ENCODE measurements at regions not wholly inside any gene's neighbourhood (a gene's known extent, or its start where the extent isn't known, plus 50 kb on each side); places are given as distances from the start of the nearest gene placed in this dataset.
"Not testable (repeated sequence)": the region's sequence is repeated elsewhere in the genome, so short reads cannot be mapped to it uniquely, and the experiment has no call there.

DNA sequence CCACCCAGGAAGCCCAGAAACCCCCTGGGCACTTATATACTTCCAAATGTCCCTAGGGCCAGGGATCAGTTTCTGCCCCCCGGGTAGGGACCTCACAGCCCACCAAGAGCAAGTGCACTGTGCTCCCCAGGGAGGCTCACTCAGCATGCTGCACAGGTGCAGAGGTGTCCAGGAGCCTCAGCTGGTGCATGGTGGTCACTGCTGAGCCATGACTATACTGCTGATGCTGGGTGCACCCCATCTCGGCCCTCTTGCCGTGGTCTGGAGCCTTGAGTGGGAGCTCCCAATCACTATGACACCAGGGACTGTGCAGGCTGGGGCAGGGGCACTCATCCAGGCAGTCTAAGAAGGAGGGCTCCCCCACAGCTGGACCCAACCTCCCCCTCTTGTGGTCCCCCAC lies 617.8 kb upstream of the RAB6C start:
- DNase-seq = no peak

DNA sequence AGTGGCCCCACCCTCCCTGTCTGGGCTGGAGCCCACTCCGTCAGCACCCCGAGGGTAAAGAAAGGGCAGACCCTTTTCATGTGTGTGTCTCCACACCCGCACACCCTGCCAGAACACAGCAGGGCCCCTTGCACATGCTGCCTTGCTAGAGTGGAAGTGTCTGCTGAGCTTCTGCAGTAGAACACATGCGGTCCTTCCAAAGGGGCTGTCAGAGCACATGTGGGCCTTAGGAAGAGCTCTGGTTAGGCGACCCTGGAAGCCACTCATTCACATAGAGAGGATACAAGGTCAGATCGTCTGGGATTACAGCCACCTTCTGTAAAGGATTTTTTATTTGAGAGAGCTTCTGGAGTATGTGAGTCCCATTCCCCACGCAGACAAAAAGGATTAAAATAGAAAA lies 613.2 kb upstream of the RAB6C start:
- DNase-seq = no peak

DNA sequence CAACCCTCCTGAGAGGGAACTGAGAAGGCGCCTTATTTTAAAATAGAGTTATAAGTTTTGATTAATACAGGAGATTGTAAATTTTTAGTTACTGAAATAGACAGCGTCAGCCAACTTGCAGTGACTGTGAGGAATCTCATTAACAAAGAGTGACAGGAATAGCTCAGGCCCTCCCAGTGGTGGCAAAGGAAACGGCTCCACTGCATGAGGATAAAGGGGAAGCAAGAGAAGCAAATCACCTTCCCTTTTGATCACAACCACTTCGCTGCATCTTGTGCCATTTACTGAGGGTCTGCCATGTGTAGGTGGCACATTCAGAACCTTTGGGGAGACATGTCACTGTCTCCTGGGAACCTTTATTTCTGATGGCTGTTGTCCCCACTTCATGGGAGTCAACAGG lies 612.4 kb upstream of the RAB6C start:
- no peak for DNase-seq

DNA sequence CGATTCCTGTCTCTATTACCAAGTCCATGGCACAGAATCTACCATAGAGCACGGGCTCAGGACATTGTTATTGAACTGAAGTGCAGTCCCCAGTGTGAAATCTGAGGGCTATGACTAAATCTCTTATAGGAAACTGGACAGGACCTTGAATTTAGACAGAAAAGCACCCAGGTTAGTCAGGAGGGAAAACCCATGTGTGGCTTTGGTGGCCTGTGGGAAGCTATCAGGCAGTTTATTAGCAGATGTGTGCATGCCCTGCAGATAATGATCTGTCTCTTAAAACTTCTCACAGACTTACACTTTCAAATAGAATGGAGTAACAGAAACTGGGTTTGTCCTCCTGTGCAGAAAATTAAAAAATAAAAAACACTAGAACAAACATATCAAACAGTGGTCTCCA lies 610.0 kb upstream of the RAB6C start:
- DNase-seq = no peak

DNA sequence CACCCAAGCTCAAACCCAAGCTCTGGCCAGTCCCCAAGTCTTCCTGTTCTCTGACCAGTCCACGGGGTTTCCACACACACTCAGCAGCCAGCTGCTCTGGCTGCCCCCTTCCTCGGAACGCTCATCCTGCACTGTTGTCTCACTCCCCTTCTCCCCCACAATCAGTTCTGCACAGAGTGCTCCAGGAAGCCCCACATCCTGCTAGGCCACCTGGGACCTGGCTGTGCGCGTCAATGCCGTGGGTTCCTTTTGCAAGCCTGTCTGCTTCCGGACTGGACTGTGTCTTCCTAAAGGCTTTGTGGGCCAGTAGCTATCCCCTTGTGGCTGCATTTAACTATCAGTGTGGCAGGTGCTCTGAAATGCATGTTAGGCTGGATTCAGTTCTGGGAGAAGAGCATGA lies 605.0 kb upstream of the RAB6C start:
- DNase-seq = no peak

DNA sequence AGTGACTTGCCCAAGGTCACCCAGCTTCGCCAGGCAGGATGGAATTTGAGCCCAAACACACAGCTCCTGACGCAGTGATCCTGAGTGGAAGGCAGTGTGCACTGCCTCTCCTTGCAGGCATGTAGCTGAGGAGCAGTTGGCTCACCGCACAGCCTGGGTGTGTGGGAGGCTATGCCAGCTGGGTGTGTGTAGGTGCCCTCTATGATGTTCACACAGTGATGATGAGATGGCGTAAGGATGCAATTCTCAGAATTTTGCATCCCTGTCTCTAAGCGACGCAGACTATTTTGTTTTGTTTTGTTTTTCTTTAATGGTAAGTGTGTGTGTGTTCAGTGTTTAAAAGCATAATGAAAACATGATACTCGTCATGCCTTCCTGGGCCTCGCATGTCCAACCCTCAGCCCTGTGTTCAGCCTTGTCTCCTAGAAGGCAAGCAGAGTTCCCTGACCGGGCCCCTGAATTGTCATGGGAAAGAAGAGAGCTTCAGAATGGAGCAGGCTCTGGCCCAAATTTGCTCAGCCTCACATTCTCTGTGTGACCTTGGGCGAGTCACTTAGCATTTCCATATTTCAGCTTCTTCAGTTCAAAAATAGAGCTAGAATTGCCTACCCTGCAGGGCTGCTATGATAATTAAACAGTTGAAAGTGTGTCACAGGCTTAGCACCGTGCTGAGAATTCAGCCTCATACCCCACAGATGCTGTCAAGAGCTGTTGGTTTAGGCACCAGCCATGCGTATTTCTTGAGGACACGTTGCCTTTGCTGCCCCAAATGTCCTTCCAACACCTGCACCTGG lies 603.6 kb upstream of the RAB6C start:
- DNase-seq = no peak

DNA sequence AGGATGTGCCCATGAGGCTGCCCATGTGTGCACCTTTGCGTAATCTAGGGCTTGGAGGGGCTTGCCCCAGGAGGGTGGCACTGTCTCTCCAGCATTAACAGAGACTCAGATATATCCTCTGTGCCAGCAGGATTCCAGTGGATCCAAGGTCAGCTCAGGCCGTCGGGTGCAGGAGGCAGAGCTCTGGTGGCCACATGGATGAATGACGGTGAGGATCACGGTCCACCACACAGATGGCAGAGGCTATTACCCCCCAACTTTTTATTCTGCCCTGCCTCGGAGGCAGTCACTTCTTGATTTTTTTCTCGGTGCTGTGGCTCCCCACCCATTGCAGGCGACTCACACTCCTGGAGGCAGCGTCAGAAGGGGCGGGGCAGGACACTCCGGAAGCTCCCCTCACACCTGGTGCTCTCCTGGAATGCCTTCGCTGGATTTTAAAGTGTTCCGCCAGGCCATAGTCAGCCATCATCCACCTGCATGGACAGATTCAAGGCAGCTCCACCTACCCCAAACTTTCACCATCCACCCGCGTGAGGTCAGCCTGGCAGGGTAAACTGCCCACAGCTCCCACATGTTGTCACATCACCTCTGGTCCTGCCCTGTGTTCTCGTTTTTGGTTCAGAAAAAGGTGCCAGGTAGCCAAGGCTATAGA lies 602.9 kb upstream of the RAB6C start:
- DNase-seq = no peak

DNA sequence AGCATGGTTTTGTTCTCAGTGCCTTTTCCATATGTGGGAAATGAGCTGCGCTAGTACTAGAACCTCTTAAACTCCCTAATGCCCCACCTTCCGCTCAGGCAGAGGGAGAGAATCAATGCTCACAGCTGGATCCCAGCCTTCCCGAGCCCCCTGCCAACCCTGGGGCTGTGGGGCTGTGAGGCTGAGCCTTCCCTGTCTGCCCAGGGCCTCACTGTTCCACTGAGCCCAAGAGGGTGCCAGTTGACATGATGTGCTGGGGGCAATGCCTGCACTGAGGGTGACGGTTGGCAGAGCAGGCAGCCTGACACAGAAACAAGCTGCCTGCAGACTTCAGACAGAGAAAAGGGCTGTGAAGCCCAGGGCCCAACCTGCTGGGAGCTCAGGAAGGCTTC lies 602.4 kb upstream of the RAB6C start:
- no peak for DNase-seq

DNA sequence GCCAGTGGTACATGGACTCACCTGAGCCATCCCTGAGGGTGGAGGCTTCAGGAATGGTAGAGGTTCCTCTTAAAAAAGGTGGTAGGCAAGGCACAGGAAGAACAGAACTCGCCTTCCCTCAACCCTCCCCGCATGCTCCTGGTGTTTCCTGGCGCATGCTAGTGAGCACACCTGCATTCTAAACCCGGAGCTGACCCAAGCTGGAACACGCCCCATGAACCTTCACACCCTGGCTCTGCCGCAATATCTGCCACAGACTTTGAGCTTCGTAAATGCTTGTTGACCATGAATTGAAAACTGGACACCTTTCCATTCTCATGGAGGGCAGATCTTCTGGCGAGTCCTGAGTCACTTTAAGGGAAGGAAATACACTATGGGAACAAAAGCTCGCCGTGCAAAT lies 601.3 kb upstream of the RAB6C start:
- no peak for DNase-seq

DNA sequence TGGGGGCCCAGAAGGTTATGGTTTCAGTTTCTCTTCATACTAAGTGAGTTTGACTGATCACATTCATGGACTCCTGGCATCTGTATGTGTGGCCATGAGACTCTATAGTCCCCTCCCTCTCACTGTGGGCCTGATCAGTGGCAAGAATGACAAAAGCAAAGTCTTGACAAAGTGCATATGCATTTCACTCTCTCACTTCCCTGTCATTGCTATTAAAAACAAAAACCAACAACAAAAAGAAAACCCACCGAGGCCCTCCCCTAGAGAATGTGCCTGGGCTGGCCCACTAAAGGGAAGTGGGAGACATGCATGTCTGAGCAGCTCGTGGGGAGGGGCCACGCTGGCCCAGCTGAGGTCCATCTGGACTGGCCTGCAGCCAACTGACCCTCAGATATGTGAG lies 600.1 kb upstream of the RAB6C start:
- DNase-seq = no peak

DNA sequence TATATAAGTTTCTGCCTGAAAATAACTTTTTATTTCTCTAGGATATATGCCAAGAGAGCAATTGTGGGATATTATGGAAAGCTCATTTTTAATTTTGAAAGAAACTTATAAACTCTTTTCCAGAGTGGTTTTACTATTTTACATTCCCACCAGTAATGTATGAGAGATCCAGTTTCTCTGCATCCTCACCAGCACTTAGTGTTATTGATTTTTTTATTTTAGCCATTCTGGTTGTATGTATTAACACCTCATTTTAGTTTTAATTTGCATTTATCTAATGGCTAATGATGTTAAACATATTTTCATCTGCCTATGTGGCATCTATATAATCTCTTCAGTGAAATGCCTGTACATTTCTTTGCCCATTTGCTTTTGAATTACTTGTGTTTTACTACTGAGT lies 597.7 kb upstream of the RAB6C start:
- no peak for DNase-seq

DNA sequence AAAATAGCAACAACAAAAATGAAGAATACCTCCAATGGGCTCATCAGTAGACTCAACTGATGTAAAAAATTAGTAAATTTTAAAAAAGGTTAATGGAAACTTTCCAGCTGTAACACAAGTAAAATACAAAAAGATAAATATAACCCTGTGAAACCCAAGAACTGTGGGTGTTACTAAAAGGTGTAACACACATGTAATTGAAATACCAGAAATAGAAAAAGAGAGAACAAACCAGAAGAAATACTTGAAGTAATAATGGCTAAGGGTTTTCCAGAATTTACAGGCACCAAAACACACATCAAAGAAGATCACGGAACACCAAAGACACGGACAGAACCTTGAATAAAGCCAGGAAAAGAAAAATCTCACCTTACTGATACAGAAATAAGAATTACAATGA lies 590.6 kb upstream of the RAB6C start:
- no peak for DNase-seq

DNA sequence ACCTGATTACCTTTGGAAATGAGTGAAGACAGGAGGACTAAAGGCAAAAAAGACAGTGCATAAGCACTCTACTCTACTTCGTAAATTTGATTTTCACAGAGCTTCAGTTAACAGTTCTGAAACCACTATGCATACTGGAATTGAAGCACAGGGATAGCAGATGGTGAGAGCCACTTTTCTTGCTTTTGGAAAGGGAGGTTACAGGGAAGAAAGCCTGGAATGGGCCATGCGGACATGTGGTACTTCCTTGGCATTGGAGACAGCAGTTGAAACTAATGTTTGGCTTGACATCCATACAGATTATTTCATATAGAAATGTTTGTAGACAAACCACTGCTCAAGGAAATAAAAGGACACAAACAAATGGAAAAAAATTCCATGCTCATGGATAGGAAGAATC lies 585.6 kb upstream of the RAB6C start:
- DNase-seq = no peak

DNA sequence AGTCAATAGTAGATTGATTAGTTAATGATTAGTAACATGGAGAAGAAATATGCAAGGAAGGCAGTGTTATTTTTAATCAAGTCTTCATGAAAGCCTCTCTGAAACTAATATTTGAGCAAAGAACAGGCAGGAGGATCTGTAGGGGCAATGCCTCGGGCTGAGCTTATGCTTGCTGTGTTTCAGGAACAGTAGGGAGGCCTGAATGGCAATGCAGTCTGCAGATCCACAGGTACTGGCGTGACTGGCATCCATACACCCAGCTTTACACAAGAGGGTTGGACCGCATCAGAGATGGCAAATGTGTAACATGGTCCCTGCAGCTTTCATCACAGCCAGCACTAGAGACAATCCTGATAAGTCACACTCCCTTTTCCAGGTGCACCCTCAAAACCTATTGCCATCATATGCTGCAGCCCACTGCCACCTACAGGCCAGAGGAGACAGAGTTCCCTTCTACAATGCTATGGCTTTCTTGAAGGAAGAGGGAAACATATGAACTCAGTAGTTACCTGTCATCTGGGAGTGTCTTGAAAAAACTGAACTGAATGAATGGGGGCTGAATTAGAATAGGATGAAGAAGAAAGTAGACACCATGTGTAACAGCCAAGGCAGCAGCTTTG lies 582.4 kb upstream of the RAB6C start:
- no peak for DNase-seq

DNA sequence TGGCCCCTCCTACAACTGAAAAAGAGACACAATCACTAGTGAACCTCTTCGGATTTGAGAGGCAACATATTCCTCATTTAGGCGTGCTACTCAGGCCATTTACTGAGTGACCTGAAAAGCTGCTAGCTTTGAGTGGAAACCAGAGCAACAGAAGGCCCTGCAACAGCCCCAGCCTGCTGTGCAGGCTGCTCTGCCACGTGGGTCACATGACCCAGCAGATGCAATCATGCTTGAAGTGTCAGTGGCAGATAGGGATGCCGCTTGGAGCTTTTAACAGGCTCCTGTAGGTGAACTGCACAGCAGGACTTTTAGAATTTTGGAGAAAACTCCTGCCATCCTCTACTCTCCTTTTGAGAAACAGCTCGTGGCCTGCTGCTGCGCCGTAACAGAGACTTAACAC lies 578.6 kb upstream of the RAB6C start:
- DNase-seq = no peak

DNA sequence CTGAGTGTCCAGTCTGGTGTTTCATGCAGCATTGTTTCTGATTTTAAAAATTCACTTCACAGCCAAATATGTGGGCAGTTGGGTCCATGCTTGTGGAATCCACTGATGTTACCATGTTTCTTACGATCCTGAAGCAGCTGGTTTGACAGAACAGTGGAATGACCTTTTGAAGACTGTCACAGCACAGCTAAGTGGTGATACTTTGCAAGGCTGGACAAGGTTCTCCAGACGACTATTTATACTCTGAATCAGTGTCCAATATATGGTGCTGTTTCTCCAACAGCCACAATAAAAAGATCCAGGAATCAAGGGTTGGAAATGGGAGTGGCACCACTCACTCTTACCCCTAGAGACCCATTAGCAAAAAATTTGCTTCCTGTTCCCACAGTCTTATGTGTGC lies 577.4 kb upstream of the RAB6C start:
- no peak for DNase-seq

DNA sequence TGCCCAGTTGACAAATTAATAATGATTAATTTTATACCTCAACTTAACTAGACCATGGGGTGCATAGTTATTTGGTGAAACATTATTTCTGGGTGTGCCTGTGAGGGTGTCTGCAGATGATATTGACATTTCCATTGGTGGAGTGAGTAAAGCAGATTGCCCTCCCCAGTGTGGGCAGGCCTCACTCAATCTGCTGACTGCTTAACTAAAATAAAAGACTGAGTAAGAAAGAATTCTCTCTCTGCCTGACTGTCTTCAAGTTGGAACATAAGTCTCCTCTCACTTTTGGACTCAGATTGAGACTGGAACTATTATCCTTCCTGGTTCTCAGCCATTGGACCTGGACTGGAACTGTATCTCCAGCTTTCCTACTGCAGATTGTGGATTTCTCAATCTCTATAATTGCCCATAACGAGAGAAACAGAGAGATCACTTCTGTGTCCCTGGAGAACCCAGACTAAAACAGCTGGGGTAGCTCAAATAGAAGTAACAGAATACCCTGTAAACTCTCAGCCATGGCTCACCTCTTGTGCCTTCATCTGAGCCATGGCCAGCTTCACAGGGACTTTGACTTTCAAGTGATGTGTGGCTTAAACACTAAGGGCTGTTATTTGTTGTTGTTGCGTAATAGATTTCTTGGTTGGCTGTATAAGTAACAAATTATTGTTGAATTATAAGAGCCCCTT lies 575.3 kb upstream of the RAB6C start:
- DNase-seq = no peak

DNA sequence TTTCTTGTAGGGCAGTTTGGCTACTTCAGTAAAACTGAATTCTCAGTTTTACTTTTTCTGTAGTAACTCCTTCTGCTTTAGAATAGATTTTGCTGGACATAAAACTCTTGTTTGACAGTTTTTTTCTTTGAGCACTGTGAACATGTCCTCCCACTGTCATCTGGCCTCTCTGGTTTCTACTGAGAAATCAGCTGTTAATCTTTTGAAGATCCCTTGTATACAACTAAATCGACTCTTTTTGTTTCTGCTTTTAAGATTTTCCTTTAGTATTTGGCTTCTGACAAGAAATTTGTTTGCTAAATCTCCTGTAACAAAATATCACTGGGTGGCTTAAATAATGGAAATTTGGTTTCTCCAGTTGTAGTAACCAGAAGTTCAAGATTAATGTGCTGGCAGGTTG lies 570.9 kb upstream of the RAB6C start:
- DNase-seq = no peak

DNA sequence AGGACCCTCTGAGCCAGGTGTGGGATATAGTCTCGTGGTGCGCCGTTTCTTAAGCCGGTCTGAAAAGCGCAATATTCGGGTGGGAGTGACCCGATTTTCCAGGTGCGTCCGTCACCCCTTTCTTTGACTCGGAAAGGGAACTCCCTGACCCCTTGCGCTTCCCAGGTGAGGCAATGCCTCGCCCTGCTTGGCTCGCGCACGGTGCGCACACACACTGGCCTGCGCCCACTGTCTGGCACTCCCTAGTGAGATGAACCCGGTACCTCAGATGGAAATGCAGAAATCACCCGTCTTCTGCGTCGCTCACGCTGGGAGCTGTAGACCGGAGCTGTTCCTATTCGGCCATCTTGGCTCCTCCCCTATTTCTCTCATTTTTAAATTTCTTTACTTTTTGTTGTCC lies 562.4 kb upstream of the RAB6C start:
- not testable (repeated sequence) for DNase-seq

DNA sequence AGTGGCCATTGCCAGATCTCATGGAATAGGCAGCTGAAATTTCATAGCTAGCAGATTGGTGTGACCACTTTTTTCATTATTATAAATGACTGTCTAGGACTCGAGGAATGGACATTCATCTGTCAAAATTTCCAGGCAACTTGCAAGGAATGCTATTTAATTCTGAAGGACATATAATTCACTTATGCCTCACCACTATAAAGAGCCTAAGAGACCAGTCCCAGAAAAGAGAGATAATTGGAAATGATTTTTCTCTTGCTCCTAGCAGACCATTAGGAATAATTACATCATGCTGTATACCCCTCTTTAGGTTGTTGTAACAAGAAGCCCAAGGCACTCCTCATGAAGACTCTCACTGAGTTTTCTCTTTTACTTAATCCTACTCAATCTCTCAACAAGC lies 557.4 kb upstream of the RAB6C start:
- no peak for DNase-seq

DNA sequence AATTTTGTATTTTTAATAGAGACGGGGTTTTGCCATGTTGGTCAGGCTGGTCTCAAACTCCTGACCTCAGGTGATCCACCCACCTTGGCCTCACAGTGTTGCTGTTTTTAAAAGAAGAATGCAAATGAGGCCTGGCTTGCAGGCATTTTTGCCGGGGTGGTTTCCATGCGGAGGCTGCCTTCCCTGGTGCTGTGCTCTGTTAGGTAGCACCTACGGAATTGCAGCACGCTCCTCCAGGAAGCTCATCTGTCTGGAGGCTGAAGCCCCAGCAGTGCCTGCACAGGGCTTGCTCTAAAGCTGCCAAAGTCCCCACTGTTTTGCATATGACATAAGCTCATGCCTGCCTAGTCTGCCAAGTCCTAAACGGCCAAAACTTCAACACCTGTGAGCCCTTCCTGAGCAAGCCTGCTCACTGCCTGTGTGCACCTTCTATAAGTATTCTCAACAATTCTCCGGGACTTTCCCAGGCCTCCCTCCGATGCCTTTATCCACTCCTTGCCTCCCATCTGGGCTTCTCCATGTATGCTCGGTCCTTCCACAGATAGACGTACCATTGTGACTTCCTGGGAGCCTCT lies 551.3 kb upstream of the RAB6C start:
- no peak for DNase-seq

DNA sequence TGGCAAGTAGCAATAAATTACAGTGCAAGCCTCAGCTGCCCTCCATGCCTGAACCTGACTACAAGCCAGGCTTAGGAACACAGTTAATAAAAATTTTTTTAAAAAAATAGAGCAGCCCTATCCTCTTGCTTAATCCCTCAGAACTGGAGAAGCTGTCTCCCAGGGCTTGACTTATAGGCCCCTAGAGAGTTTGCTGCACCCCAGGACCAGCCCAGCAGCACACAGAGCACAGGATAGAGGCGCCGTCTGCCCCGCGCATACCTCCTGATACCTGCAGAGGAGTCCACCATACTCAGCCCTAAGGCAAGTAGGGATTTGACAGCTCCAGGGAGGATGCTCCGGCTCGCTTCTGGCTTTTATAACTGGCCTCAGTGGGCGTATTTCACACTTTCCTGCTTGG lies 548.6 kb upstream of the RAB6C start:
- no peak for DNase-seq

DNA sequence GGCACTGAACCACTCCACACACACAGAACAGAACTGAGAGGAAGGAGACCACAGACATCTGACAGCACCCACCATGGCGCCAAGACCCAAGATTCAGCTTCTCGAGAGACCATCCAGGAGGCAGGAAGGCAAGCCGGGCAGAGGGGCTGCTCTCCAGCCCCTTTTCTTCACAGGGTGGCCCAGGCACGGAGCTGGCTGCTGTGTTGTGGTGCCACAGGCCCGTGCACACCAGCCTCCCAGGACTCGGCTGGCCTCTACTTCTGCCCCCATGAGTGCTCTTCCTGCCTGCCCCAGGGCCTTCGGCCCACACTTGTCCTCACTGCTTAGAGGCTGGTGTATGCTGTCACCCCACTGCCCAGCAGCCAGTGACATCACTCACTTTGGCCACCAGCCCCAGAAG lies 547.6 kb upstream of the RAB6C start:
- no peak for DNase-seq

DNA sequence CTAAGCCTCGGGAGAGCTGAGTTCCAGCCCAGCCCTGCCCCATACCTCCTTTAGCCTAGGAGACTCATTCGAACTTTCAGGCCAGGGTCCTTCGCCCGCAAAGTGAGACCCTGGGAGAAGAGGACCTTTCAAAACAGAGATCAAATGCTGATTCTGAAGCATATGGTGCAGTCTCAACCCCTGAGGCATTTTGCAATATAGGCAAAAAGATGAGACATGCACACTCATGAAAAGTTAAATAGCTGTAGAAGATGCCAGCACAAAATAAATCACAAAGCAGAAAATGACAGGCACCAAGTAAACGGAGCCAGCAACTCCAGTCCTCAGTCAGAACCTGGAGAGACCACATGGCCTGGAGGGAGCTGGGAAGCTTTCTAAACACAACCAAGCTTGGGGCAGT lies 542.7 kb upstream of the RAB6C start:
- DNase-seq = no peak
